ENCODE measurements at regions not wholly inside any gene's neighbourhood (a gene's known extent, or its start where the extent isn't known, plus 50 kb on each side); places are given as distances from the start of the nearest gene placed in this dataset.
"Not testable (repeated sequence)": the region's sequence is repeated elsewhere in the genome, so short reads cannot be mapped to it uniquely, and the experiment has no call there.

- no peak overlapping the region for H3K27ac ChIP-seq (ENCODE audit: low read length, poor library complexity, severe bottlenecking)
- H3K9me3 ChIP-seq (ENCODE audit: control insufficient read depth, low read length), result no peaks in the 10 kb centered on the region
- H3K79me1 ChIP-seq (replicated peaks; ENCODE audit: low read length, poor library complexity, severe bottlenecking), result no peaks in the 10 kb centered on the region
- no peak overlapping the region for H2BK5ac ChIP-seq (ENCODE audit: low read depth, low read length, poor library complexity, severe bottlenecking)
- no peak overlapping the region for H3K4ac ChIP-seq (ENCODE audit: low read depth in 1 of 2, low read length in 2 of 2)
- no peak overlapping the region for H4K8ac ChIP-seq (ENCODE audit: low read length)
- no peak overlapping the region for H3K14ac ChIP-seq (ENCODE audit: low read length in 2 of 2)
- H3K36me3 ChIP-seq (ENCODE audit: control insufficient read depth in 1 of 2, insufficient read depth in 2 of 2, low read depth in 1 of 2, low read length in 2 of 2), result no peaks in the 10 kb centered on the region
- H3K4me3 ChIP-seq (ENCODE audit: insufficient read depth in 1 of 2, low read depth in 1 of 2, low read length in 2 of 2), result no peak overlapping the region
- no peak overlapping the region for H2AFZ ChIP-seq (ENCODE audit: low read depth, low read length)
- no peak overlapping the region for H2AK5ac ChIP-seq (ENCODE audit: low read length, severe bottlenecking)
- no peak overlapping the region for H3K23ac ChIP-seq (ENCODE audit: low read length in 2 of 2)
- H3K4me2 ChIP-seq (ENCODE audit: low read length, poor library complexity, severe bottlenecking), result no peak overlapping the region
- no peak overlapping the region for H3K9ac ChIP-seq (ENCODE audit: low read length)
- H3K4me1 ChIP-seq (ENCODE audit: control insufficient read depth, insufficient read depth, low read depth, low read length), result no peaks in the 10 kb centered on the region
- H3K27me3 ChIP-seq (ENCODE audit: control insufficient read depth in 1 of 2, insufficient read depth in 1 of 2, low read length in 2 of 2), result no peaks in the 10 kb centered on the region
- H2BK12ac ChIP-seq (ENCODE audit: low read length in 2 of 2), result no peak overlapping the region
- no peak overlapping the region for H4K91ac ChIP-seq (ENCODE audit: low read length)
- H2BK15ac ChIP-seq (ENCODE audit: low read depth, poor library complexity, severe bottlenecking), result no peak overlapping the region
- H2BK120ac ChIP-seq (ENCODE audit: low read depth, low read length), result no peak overlapping the region
- H3K18ac ChIP-seq (ENCODE audit: low read depth in 1 of 2, low read length in 2 of 2), result no peak overlapping the region
- no peak for DNase-seq
- WGBS, result 83% methylated on average over 2 of the region's 2 CpGs
Observed at GRCh38 chr11:109707411-109707810, 285.4 kb downstream of the C11orf87 start.

- Histone ChIP-seq H3K27ac (ENCODE audit: low read length, poor library complexity, severe bottlenecking) (no peak overlapping the region), H3K4me1 (ENCODE audit: control insufficient read depth, insufficient read depth, low read depth, low read length) (no peaks in the 10 kb centered on the region), H3K36me3 (ENCODE audit: control insufficient read depth in 1 of 2, insufficient read depth in 2 of 2, low read depth in 1 of 2, low read length in 2 of 2) (no peaks in the 10 kb centered on the region), H2BK15ac (ENCODE audit: low read depth, poor library complexity, severe bottlenecking) (no peak overlapping the region), H3K14ac (ENCODE audit: low read length in 2 of 2) (no peak overlapping the region), H3K9me3 (ENCODE audit: control insufficient read depth, low read length) (no peaks in the 10 kb centered on the region), H3K27me3 (ENCODE audit: control insufficient read depth in 1 of 2, insufficient read depth in 1 of 2, low read length in 2 of 2) (no peaks in the 10 kb centered on the region), H3K23ac (ENCODE audit: low read length in 2 of 2) (no peak overlapping the region), H3K9ac (ENCODE audit: low read length) (no peak overlapping the region), H3K18ac (ENCODE audit: low read depth in 1 of 2, low read length in 2 of 2) (no peak overlapping the region), H3K4me3 (ENCODE audit: insufficient read depth in 1 of 2, low read depth in 1 of 2, low read length in 2 of 2) (no peak overlapping the region), H2BK120ac (ENCODE audit: low read depth, low read length) (no peak overlapping the region), H2AK5ac (ENCODE audit: low read length, severe bottlenecking) (no peak overlapping the region), H2BK12ac (ENCODE audit: low read length in 2 of 2) (no peak overlapping the region), H3K79me1 (replicated peaks; ENCODE audit: low read length, poor library complexity, severe bottlenecking) (no peaks in the 10 kb centered on the region), H2AFZ (ENCODE audit: low read depth, low read length) (no peak overlapping the region), H3K4me2 (ENCODE audit: low read length, poor library complexity, severe bottlenecking) (no peak overlapping the region), H3K4ac (ENCODE audit: low read depth in 1 of 2, low read length in 2 of 2) (no peak overlapping the region), H4K8ac (ENCODE audit: low read length) (no peak overlapping the region), H2BK5ac (ENCODE audit: low read depth, low read length, poor library complexity, severe bottlenecking) (no peak overlapping the region), H4K91ac (ENCODE audit: low read length) (no peak overlapping the region)
- WGBS, result 5% methylated on average over 1 of the region's 1 CpG
- DNase-seq, result no peak
Observed at GRCh38 chr11:109708184-109708583, 286.2 kb downstream of the C11orf87 start.

GRCh38 chr11:109714444-109714843 is 292.5 kb downstream of the C11orf87 start:
- 99% methylated on average over 2 of the region's 2 CpGs for WGBS
- not testable (repeated sequence) for H3K79me1 ChIP-seq (replicated peaks; ENCODE audit: low read length, poor library complexity, severe bottlenecking); H4K91ac ChIP-seq (ENCODE audit: low read length); H3K14ac ChIP-seq (ENCODE audit: low read length in 2 of 2); H3K27me3 ChIP-seq (ENCODE audit: control insufficient read depth in 1 of 2, insufficient read depth in 1 of 2, low read length in 2 of 2); H3K4ac ChIP-seq (ENCODE audit: low read depth in 1 of 2, low read length in 2 of 2); H2AK5ac ChIP-seq (ENCODE audit: low read length, severe bottlenecking); H3K4me1 ChIP-seq (ENCODE audit: control insufficient read depth, insufficient read depth, low read depth, low read length); H3K9ac ChIP-seq (ENCODE audit: low read length); H3K4me3 ChIP-seq (ENCODE audit: insufficient read depth in 1 of 2, low read depth in 1 of 2, low read length in 2 of 2); DNase-seq; H2BK120ac ChIP-seq (ENCODE audit: low read depth, low read length); H3K27ac ChIP-seq (ENCODE audit: low read length, poor library complexity, severe bottlenecking); H2BK5ac ChIP-seq (ENCODE audit: low read depth, low read length, poor library complexity, severe bottlenecking); H3K18ac ChIP-seq (ENCODE audit: low read depth in 1 of 2, low read length in 2 of 2); H4K8ac ChIP-seq (ENCODE audit: low read length); H2BK12ac ChIP-seq (ENCODE audit: low read length in 2 of 2); H2BK15ac ChIP-seq (ENCODE audit: low read depth, poor library complexity, severe bottlenecking); H3K4me2 ChIP-seq (ENCODE audit: low read length, poor library complexity, severe bottlenecking); H3K23ac ChIP-seq (ENCODE audit: low read length in 2 of 2); H2AFZ ChIP-seq (ENCODE audit: low read depth, low read length); H3K36me3 ChIP-seq (ENCODE audit: control insufficient read depth in 1 of 2, insufficient read depth in 2 of 2, low read depth in 1 of 2, low read length in 2 of 2)
- peaks cover 13% of the 10 kb centered on the region for H3K9me3 ChIP-seq (ENCODE audit: control insufficient read depth, low read length)

- not testable (repeated sequence) for H2BK15ac ChIP-seq (ENCODE audit: low read depth, poor library complexity, severe bottlenecking); H3K79me1 ChIP-seq (replicated peaks; ENCODE audit: low read length, poor library complexity, severe bottlenecking)
Observed at GRCh38 chr11:109715424-109715823, 293.4 kb downstream of the C11orf87 start.

More at GRCh38 chr11:109715424-109715823, 293.4 kb downstream of the C11orf87 start:
- not testable (repeated sequence) for H4K91ac ChIP-seq (ENCODE audit: low read length); H3K23ac ChIP-seq (ENCODE audit: low read length in 2 of 2); H2BK5ac ChIP-seq (ENCODE audit: low read depth, low read length, poor library complexity, severe bottlenecking); H3K18ac ChIP-seq (ENCODE audit: low read depth in 1 of 2, low read length in 2 of 2); H3K27me3 ChIP-seq (ENCODE audit: control insufficient read depth in 1 of 2, insufficient read depth in 1 of 2, low read length in 2 of 2); H2AK5ac ChIP-seq (ENCODE audit: low read length, severe bottlenecking); H3K9ac ChIP-seq (ENCODE audit: low read length); H2BK120ac ChIP-seq (ENCODE audit: low read depth, low read length); H4K8ac ChIP-seq (ENCODE audit: low read length); H3K4me2 ChIP-seq (ENCODE audit: low read length, poor library complexity, severe bottlenecking); H3K14ac ChIP-seq (ENCODE audit: low read length in 2 of 2); H3K4ac ChIP-seq (ENCODE audit: low read depth in 1 of 2, low read length in 2 of 2); H2BK12ac ChIP-seq (ENCODE audit: low read length in 2 of 2); H3K27ac ChIP-seq (ENCODE audit: low read length, poor library complexity, severe bottlenecking); H3K4me3 ChIP-seq (ENCODE audit: insufficient read depth in 1 of 2, low read depth in 1 of 2, low read length in 2 of 2); DNase-seq; H3K4me1 ChIP-seq (ENCODE audit: control insufficient read depth, insufficient read depth, low read depth, low read length); H3K36me3 ChIP-seq (ENCODE audit: control insufficient read depth in 1 of 2, insufficient read depth in 2 of 2, low read depth in 1 of 2, low read length in 2 of 2); H2AFZ ChIP-seq (ENCODE audit: low read depth, low read length)
- WGBS, result 71% methylated on average over 4 of the region's 4 CpGs
- H3K9me3 ChIP-seq (ENCODE audit: control insufficient read depth, low read length), result peaks cover 13% of the 10 kb centered on the region

All from mesenchymal stem cell (in vitro differentiated cells and primary cell).